ENCODE measurements at regions not wholly inside any gene's neighbourhood (a gene's known extent, or its start where the extent isn't known, plus 50 kb on each side); places are given as distances from the start of the nearest gene placed in this dataset.

- H3K4me3 ChIP-seq: no peak overlapping the region
- no peaks in the 10 kb centered on the region for H3K36me3 ChIP-seq
- DNase-seq (ENCODE audit: extremely low spot score): no peak
- no peaks in the 10 kb centered on the region for H3K27me3 ChIP-seq
- H3K27ac ChIP-seq (replicated peaks in 1 of 4): no peak overlapping the region
- no peak for TF ChIP-seq POLR2AphosphoS5 (IDR thresholded peaks at IDR 0.05)
- no peaks in the 10 kb centered on the region for H3K9me3 ChIP-seq
- whole genome bisulfite sequencing: 75% methylated on average over 8 of the region's 8 CpGs
- H3K4me1 ChIP-seq: no peaks in the 10 kb centered on the region
- intact Hi-C loops (cut with DNase I): no loop called here
Observed at GRCh38 chrX:5236096-5236495, 992.6 kb downstream of the NLGN4X start.

GRCh38 chrX:5233830-5234229 is 994.8 kb downstream of the NLGN4X start:
- Histone ChIP-seq H3K27ac (replicated peaks in 1 of 4) (no peak overlapping the region), H3K36me3 (no peaks in the 10 kb centered on the region), H3K9me3 (no peaks in the 10 kb centered on the region), H3K27me3 (no peaks in the 10 kb centered on the region), H3K4me3 (no peak overlapping the region), H3K4me1 (no peaks in the 10 kb centered on the region)
- DNase-seq (ENCODE audit: extremely low spot score): no peak
- WGBS: 93% methylated on average over 3 of the region's 3 CpGs
- TF ChIP-seq POLR2A (IDR thresholded peaks at IDR 0.05; ENCODE audit: low read depth) (no peak), EP300 (IDR thresholded peaks at IDR 0.05) (no peak), POLR2AphosphoS5 (IDR thresholded peaks at IDR 0.05) (no peak)
- TF ChIP-seq, protein P1, sequence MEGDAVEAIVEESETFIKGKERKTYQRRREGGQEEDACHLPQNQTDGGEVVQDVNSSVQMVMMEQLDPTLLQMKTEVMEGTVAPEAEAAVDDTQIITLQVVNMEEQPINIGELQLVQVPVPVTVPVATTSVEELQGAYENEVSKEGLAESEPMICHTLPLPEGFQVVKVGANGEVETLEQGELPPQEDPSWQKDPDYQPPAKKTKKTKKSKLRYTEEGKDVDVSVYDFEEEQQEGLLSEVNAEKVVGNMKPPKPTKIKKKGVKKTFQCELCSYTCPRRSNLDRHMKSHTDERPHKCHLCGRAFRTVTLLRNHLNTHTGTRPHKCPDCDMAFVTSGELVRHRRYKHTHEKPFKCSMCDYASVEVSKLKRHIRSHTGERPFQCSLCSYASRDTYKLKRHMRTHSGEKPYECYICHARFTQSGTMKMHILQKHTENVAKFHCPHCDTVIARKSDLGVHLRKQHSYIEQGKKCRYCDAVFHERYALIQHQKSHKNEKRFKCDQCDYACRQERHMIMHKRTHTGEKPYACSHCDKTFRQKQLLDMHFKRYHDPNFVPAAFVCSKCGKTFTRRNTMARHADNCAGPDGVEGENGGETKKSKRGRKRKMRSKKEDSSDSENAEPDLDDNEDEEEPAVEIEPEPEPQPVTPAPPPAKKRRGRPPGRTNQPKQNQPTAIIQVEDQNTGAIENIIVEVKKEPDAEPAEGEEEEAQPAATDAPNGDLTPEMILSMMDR (IDR thresholded peaks at IDR 0.05): no peak
- intact Hi-C loops (cut with DNase I): no loop called here

GRCh38 chrX:5220421-5220820 is 1008.2 kb downstream of the NLGN4X start:
- no peak for DNase-seq (ENCODE audit: extremely low spot score)
- Histone ChIP-seq H3K27me3 (no peaks in the 10 kb centered on the region), H3K36me3 (no peaks in the 10 kb centered on the region), H3K4me1 (no peaks in the 10 kb centered on the region), H3K9me3 (peaks cover 0 to 4% (median 0%) of the 10 kb centered on the region in 4 donors), H3K27ac (replicated peaks in 1 of 4) (no peak overlapping the region), H3K4me3 (no peak overlapping the region)
- intact Hi-C loops (cut with DNase I): no loop called here
- TF ChIP-seq EP300 (IDR thresholded peaks at IDR 0.05): no peak

DNA sequence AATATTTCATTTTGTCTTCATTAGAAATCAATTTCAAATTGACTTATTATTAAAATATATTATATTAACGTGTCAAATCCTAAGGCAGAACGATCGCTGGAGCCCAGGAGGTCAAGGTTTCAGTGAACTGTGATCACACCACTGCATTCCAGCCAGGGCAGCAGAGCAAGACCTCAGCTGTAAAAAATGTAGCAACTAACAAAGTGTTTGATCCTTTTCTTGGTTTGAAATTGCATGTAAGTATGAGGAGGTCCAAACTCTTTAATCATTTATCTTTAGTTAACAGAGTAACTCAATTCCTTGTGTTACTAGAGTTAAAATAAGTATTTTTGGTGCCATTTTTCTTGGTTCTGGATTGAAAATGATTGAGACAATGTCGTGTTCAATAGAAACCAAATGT is 1033.9 kb downstream of the NLGN4X start:
- no peak for DNase-seq (ENCODE audit: extremely low spot score)
- no peaks in the 10 kb centered on the region for H3K36me3 ChIP-seq
- intact Hi-C loops (cut with DNase I): no loop called here
- no peak overlapping the region for H3K4me3 ChIP-seq
- TF ChIP-seq POLR2A (IDR thresholded peaks at IDR 0.05; ENCODE audit: low read depth) (no peak), EP300 (IDR thresholded peaks at IDR 0.05) (no peak), POLR2AphosphoS5 (IDR thresholded peaks at IDR 0.05) (no peak)
- TF ChIP-seq, protein P1 (IDR thresholded peaks at IDR 0.05): no peak
- H3K4me1 ChIP-seq: no peaks in the 10 kb centered on the region
- H3K9me3 ChIP-seq: no peaks in the 10 kb centered on the region
- H3K27ac ChIP-seq (replicated peaks in 1 of 4): no peak overlapping the region
- no peaks in the 10 kb centered on the region for H3K27me3 ChIP-seq
- WGBS: 67% methylated on average over 4 of the region's 4 CpGs

DNA sequence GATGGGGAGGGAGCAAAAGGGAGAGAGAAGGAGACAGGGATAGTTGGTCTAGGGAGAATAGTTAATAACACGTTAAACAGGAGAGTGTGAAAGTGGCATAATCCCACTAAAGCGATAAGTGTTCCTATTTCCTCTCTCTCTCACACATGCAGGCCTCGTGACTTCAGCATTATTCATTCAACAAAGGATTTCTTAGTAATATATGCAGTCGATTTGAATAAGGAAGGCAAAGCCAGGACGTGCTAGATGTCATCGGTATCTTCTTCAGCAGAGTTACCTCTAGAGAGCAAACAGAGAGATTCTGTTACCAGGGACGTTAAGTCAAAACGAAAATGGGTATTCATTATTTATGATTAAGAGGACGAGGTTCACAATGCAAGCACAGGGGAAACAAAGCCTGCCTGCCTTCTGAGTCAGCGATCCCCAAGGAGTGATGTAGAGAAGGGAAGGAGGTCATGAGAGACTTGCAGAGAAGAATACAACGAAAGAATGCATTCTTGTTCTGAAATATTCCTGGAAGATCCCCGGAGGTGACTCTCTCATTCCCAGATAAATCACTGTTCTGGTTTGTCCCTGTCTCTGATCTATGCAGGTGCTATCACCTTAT is 1048.4 kb downstream of the NLGN4X start:
- intact Hi-C loops (cut with DNase I): no loop called here
- DNase-seq (ENCODE audit: extremely low spot score): no peak
- 69% methylated on average over 12 of the region's 12 CpGs for WGBS

More for the DNA sequence above, 1048.4 kb downstream of the NLGN4X start:
- Histone ChIP-seq H3K4me3 (no peak overlapping the region), H3K9me3 (no peaks in the 10 kb centered on the region), H3K27me3 (no peaks in the 10 kb centered on the region), H3K36me3 (no peaks in the 10 kb centered on the region), H3K27ac (replicated peaks in 1 of 4) (no peak overlapping the region), H3K4me1 (no peaks in the 10 kb centered on the region)
- TF ChIP-seq, protein P1 (IDR thresholded peaks at IDR 0.05): no peak
- TF ChIP-seq POLR2A (IDR thresholded peaks at IDR 0.05; ENCODE audit: low read depth) (no peak), POLR2AphosphoS5 (IDR thresholded peaks at IDR 0.05) (no peak), EP300 (IDR thresholded peaks at IDR 0.05) (no peak)
